Transverse colon (tissue), 4 donors: ENCODE measurements at regions not wholly inside any gene's neighbourhood (a gene's known extent, or its start where the extent isn't known, plus 50 kb on each side); places are given as distances from the start of the nearest gene placed in this dataset.

Experiments used
- DNase-seq: peaks from one replicate; pipeline ENCODE4 v3.0.0-alpha.2; 2019
- H3K27ac ChIP-seq, 4 donors: fragments of 200-600 bp; sonication (generic); 2 replicates each; pipeline ENCODE4 v1.5.1; 2016 to 2018; ENCODE audit warnings: inconsistent platforms in 4 of 4
- H3K27me3 ChIP-seq: fragments of 200-600 bp; sonication (generic); 2 replicates; pipeline ENCODE4 v1.5.1; 2017; ENCODE audit warnings: inconsistent platforms
- H3K36me3 ChIP-seq, 4 donors: fragments of 200-600 bp; sonication (generic); 2 replicates each; pipeline ENCODE4 v1.5.1; 2017 to 2019; ENCODE audit warnings: inconsistent platforms in 4 of 4
- H3K4me1 ChIP-seq, 4 donors: fragments of 200-600 bp; sonication (generic); 2 replicates each; pipeline ENCODE4 v1.5.1; 2017 to 2020; ENCODE audit warnings: inconsistent platforms in 4 of 4
- H3K4me3 ChIP-seq, 4 donors: fragments of 200-600 bp; sonication (generic); 1 replicate in 1 of 4; 2 replicates in 3 of 4; pipeline versions ENCODE4 v1.5.1 to v1.6.1; 2017 to 2019; ENCODE audit warnings: inconsistent platforms in 4 of 4
- H3K9me3 ChIP-seq, 2 donors: fragments of 200-600 bp; sonication (generic); 2 replicates each; pipeline ENCODE4 v1.5.1; 2017 to 2019; ENCODE audit warnings: inconsistent platforms in 2 of 2
- EP300 ChIP-seq: sonication (generic); formaldehyde crosslinking; IDR thresholded peaks from one replicate; pipeline ENCODE4 v1.6.1; 2017; ENCODE audit warnings: antibody characterized with exemption, low read depth
- POLR2A ChIP-seq: fragments of 450-650 bp; IDR thresholded peaks from one replicate; pipeline ENCODE4 v1.6.1; 2016; ENCODE audit warnings: antibody characterized with exemption, mild to moderate bottlenecking, moderate library complexity
- POLR2AphosphoS5 ChIP-seq, 3 donors: sonication (generic); formaldehyde crosslinking; IDR thresholded peaks; one replicate each; pipeline ENCODE4 v1.6.1; 2016; ENCODE audit warnings: antibody characterized with exemption in 3 of 3
- WGBS, 2 donors: methylation state at CpG; one replicate each; pipeline ENCODE4 v1.1.5; 2018; ENCODE audit warnings: low coverage in 1 of 2; 5-methylcytosine and 5-hydroxymethylcytosine counted together
- in situ Hi-C, 4 donors: fragments of 200-750 bp; cut with MboI; loops; one replicate each; pipeline versions ENCODE4 v1.15.0 to v1.15.1; 2017; ENCODE audit warnings: low sequenced_read_pairs in 3 of 4, low pct_ligation_motif_present in 1 of 4, low pct_unique_long_range_greater_than_20kb in 1 of 4
- intact Hi-C: fragments of 100-400 bp; cut with DNase I; formaldehyde crosslinking; loops from one replicate; pipeline ENCODE4 v1.15.1; 2023; ENCODE audit warnings: low total_unique reads
- TF ChIP-seq, protein P1 (sequence below), 5 experiments: fragments of 200-600 bp in 3 of 5; fragments of 450-650 bp in 2 of 5; sonication (generic) in 3 of 5; IDR thresholded peaks; 1 replicate in 2 of 5; 2 replicates in 3 of 5; pipeline ENCODE4 v1.5.1; 2016 to 2017; ENCODE audit warnings: antibody characterized with exemption in 5 of 5, inconsistent platforms in 3 of 5, mild to moderate bottlenecking in 2 of 5, moderate library complexity in 1 of 5

DNA sequence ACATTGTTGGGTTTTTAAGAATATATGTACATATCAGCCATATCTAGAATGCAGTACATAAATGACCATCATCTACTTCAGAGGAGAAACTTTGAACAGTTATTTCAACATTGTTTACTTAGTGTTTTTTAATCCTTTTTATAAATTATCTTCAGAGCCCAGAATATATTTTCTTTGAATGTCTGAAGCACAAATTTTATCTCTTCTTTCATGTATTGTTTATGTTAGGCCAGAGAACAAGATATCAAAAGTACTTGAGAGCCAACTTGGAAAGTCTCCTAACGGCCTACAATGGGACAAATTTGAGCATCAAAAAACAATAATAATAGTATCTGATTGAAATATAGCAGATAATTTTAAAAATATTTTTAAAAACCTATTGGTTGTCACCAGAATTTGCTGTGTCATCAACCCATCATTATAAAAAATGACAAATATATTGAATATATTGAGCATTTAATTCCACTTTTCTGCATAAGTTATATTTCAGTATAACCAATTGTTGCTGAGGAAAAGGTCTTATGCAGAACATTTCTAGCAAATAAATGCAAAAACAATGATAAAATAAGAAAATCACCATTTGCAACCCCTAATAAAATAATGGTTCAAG lies 67.5 kb upstream of the CCNG1 start:
- Histone ChIP-seq H3K27me3 (no peaks in the 10 kb centered on the region), H3K36me3 (no peaks in the 10 kb centered on the region), H3K4me1 (peaks cover 0 to 20% (median 8%) of the 10 kb centered on the region in 4 donors), H3K9me3 (no peaks in the 10 kb centered on the region), H3K27ac (no peak overlapping the region), H3K4me3 (no peak overlapping the region)
- in situ Hi-C loops, result no loop called here
- TF ChIP-seq EP300 (no peak), POLR2AphosphoS5 (IDR thresholded peaks at IDR 0.05) (no peak), POLR2A (no peak)
- TF ChIP-seq, protein P1, sequence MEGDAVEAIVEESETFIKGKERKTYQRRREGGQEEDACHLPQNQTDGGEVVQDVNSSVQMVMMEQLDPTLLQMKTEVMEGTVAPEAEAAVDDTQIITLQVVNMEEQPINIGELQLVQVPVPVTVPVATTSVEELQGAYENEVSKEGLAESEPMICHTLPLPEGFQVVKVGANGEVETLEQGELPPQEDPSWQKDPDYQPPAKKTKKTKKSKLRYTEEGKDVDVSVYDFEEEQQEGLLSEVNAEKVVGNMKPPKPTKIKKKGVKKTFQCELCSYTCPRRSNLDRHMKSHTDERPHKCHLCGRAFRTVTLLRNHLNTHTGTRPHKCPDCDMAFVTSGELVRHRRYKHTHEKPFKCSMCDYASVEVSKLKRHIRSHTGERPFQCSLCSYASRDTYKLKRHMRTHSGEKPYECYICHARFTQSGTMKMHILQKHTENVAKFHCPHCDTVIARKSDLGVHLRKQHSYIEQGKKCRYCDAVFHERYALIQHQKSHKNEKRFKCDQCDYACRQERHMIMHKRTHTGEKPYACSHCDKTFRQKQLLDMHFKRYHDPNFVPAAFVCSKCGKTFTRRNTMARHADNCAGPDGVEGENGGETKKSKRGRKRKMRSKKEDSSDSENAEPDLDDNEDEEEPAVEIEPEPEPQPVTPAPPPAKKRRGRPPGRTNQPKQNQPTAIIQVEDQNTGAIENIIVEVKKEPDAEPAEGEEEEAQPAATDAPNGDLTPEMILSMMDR (IDR thresholded peaks at IDR 0.05), result no peak
- intact Hi-C loops, result no loop called here
- 57 to 78% methylated on average over 1 of the region's 1 CpG for WGBS, 2 donors
- no peak for DNase-seq

DNA sequence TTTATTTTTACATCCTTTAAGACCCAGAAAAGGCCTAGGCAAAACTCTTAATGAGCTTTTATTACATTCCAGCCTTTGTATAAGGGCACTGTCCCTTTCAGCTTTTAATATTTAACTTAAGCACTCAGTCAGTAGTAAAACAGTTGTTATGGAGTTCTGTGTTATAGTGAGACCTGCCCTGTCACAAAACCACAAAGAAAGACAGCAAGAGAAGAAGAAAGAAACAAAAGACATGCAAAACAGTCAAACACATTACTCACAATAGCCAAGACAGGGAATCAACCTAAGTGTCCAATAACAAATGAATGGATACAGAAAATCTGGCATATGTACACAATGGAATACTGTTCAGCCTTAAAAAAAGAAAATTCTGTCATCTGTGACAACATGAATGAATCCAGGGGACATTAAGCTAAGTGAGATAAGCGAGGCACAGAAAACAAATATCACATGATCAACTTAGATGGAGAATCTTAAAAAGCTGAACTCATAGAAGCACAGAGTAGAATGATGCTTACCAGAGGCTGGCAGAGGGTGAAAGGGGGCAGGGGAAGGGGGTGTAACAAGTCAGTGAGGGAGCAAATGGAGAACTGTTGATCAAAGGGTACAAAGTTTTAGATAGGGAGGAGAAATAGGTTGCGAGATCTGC lies 63.8 kb upstream of the CCNG1 start:
- TF ChIP-seq POLR2AphosphoS5 (IDR thresholded peaks at IDR 0.05), result no peak
- TF ChIP-seq, protein P1 (IDR thresholded peaks at IDR 0.05), result no peak
- no peak for TF ChIP-seq EP300
- TF ChIP-seq POLR2A, result no peak

GRCh38 chr5:163377982-163378381 lies 59.4 kb upstream of the CCNG1 start:
- WGBS, 2 donors, result 88 to 100% methylated on average over 2 to 6 of the region's 6 CpGs
- Histone ChIP-seq H3K27me3 (no peaks in the 10 kb centered on the region), H3K4me1 (peaks cover 0 to 45% (median 26%) of the 10 kb centered on the region in 4 donors), H3K9me3 (no peaks in the 10 kb centered on the region), H3K36me3 (no peaks in the 10 kb centered on the region), H3K4me3 (no peak overlapping the region), H3K27ac (no peak overlapping the region)
- in situ Hi-C loops (no loop called here), intact Hi-C loops (no loop called here)
- TF ChIP-seq, protein P1 (IDR thresholded peaks at IDR 0.05), result no peak
- TF ChIP-seq EP300, result no peak
- no peak for DNase-seq

More for the DNA sequence above, 63.8 kb upstream of the CCNG1 start:
- Histone ChIP-seq H3K4me1 (peaks cover 0 to 28% (median 11%) of the 10 kb centered on the region in 4 donors), H3K9me3 (no peaks in the 10 kb centered on the region), H3K4me3 (no peak overlapping the region), H3K27ac (peak overlapping the region; percentile 47 to 76 (median 64)), H3K27me3 (no peaks in the 10 kb centered on the region), H3K36me3 (no peaks in the 10 kb centered on the region)
- in situ Hi-C loops (no loop called here), intact Hi-C loops (no loop called here)
- no peak for DNase-seq
- WGBS, 2 donors, result 28 to 43% methylated on average over 2 of the region's 2 CpGs

GRCh38 chr5:163379298-163380155 lies 57.9 kb upstream of the CCNG1 start:
- WGBS, 2 donors, result 53 to 55% methylated on average over 5 to 7 of the region's 7 CpGs
- Histone ChIP-seq H3K9me3 (no peaks in the 10 kb centered on the region), H3K36me3 (no peaks in the 10 kb centered on the region), H3K4me3 (no peak overlapping the region), H3K4me1 (peaks cover 0 to 34% (median 20%) of the 10 kb centered on the region in 4 donors), H3K27ac (peak overlapping the region in 3 of 4 donors; percentile 31 to 61 (median 55)), H3K27me3 (no peaks in the 10 kb centered on the region)
- intact Hi-C loops, result no loop called here
- in situ Hi-C loops, result no loop called here
- TF ChIP-seq, protein P1 (IDR thresholded peaks at IDR 0.05), result no peak
- TF ChIP-seq POLR2A, result no peak
- no peak for TF ChIP-seq POLR2AphosphoS5 (IDR thresholded peaks at IDR 0.05)
- no peak for TF ChIP-seq EP300
- DNase-seq, result no peak
